ENCODE measurements at regions not wholly inside any gene's neighbourhood (a gene's known extent, or its start where the extent isn't known, plus 50 kb on each side); places are given as distances from the start of the nearest gene placed in this dataset.

GRCh38 chr14:84482256-84483071, 1047.5 kb upstream of the FLRT2 start:
- TF ChIP-seq ZNF350 (tag by site-specific recombination; IDR thresholded peaks at IDR 0.05) (no peak), CTCF (tag by site-specific recombination; IDR thresholded peaks at IDR 0.05) (no peak), PRDM4 (tag by site-specific recombination; IDR thresholded peaks at IDR 0.05) (no peak), ZNF561 (tag by site-specific recombination; IDR thresholded peaks at IDR 0.05; ENCODE audit: borderline replicate concordance) (no peak), IKZF3 (tag by site-specific recombination; IDR thresholded peaks at IDR 0.05) (no peak), ZNF24 (tag by site-specific recombination; IDR thresholded peaks at IDR 0.05) (no peak), ZNF558 (tag by site-specific recombination; IDR thresholded peaks at IDR 0.05) (no peak), ZNF510 (tag by site-specific recombination; IDR thresholded peaks at IDR 0.05; ENCODE audit: insufficient replicate concordance) (no peak), ZNF610 (tag by site-specific recombination; IDR thresholded peaks at IDR 0.05; ENCODE audit: borderline replicate concordance) (no peak)
- TF ChIP-seq, protein P1, sequence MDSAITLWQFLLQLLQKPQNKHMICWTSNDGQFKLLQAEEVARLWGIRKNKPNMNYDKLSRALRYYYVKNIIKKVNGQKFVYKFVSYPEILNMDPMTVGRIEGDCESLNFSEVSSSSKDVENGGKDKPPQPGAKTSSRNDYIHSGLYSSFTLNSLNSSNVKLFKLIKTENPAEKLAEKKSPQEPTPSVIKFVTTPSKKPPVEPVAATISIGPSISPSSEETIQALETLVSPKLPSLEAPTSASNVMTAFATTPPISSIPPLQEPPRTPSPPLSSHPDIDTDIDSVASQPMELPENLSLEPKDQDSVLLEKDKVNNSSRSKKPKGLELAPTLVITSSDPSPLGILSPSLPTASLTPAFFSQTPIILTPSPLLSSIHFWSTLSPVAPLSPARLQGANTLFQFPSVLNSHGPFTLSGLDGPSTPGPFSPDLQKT (IDR thresholded peaks at IDR 0.05; ENCODE audit: borderline replicate concordance, low read depth, low read length): no peak
